Lower leg skin (tissue), 4 donors: ENCODE measurements at regions not wholly inside any gene's neighbourhood (a gene's known extent, or its start where the extent isn't known, plus 50 kb on each side); places are given as distances from the start of the nearest gene placed in this dataset.

ENCODE experiments used
- DNase-seq, 2 donors: peaks; one replicate each; pipeline ENCODE4 v3.0.0-alpha.2; 2019; ENCODE audit warnings: low spot score in 2 of 2
- H3K4me3 ChIP-seq: fragments of 200-600 bp; sonication (generic); 2 replicates; pipeline ENCODE4 v1.5.1; 2017; ENCODE audit warnings: mild to moderate bottlenecking, low read depth; ENCODE audit not compliant: poor library complexity, severe bottlenecking
- CTCF ChIP-seq, 3 donors: fragments of 450-650 bp; IDR thresholded peaks; one replicate each; pipeline ENCODE4 v1.5.1; 2016; ENCODE audit warnings: antibody characterized with exemption in 3 of 3, mild to moderate bottlenecking in 3 of 3, moderate library complexity in 2 of 3
- POLR2A ChIP-seq, 2 donors: fragments of 450-650 bp; IDR thresholded peaks; one replicate each; pipeline ENCODE4 v1.6.1; 2016 to 2017; ENCODE audit warnings: antibody characterized with exemption in 2 of 2, mild to moderate bottlenecking in 1 of 2, moderate library complexity in 1 of 2
- WGBS, 2 donors: methylation state at CpG; one replicate each; pipeline ENCODE4 v1.1.5; 2018; 5-methylcytosine and 5-hydroxymethylcytosine counted together
- intact Hi-C: fragments of 100-400 bp; cut with DNase I; formaldehyde crosslinking; loops from one replicate; pipeline ENCODE4 v1.15.0; 2023; ENCODE audit warnings: low total_unique reads

GRCh38 chr11:127471662-127472061, 471.1 kb upstream of the KIRREL3 start:
- WGBS, 2 donors = 91% methylated on average over 3 of the region's 3 CpGs
- H3K4me3 ChIP-seq = no peak overlapping the region
- no peak for DNase-seq
- intact Hi-C loops = no loop called here
- TF ChIP-seq CTCF (IDR thresholded peaks at IDR 0.05) (no peak), POLR2A (IDR thresholded peaks at IDR 0.05) (no peak)

- DNase-seq = no peak
- no peak for TF ChIP-seq CTCF (IDR thresholded peaks at IDR 0.05)
- WGBS, 2 donors = 79% methylated on average over 4 of the region's 4 CpGs
- no peak overlapping the region for H3K4me3 ChIP-seq
- intact Hi-C loops = no loop called here
Measured at GRCh38 chr11:127470306-127470884, 469.8 kb upstream of the KIRREL3 start.

GRCh38 chr11:127464325-127464724, 463.8 kb upstream of the KIRREL3 start:
- intact Hi-C loops = no loop called here
- TF ChIP-seq POLR2A (IDR thresholded peaks at IDR 0.05) (no peak), CTCF (IDR thresholded peaks at IDR 0.05) (no peak)
- H3K4me3 ChIP-seq = no peak overlapping the region
- DNase-seq = no peak
- WGBS, 2 donors = 77 to 81% methylated on average over 6 of the region's 6 CpGs

GRCh38 chr11:127462065-127462344, 461.4 kb upstream of the KIRREL3 start:
- intact Hi-C loops = no loop called here
- no peak overlapping the region for H3K4me3 ChIP-seq
- WGBS, 2 donors = 77 to 78% methylated on average over 3 of the region's 3 CpGs
- no peak for DNase-seq
- TF ChIP-seq POLR2A (IDR thresholded peaks at IDR 0.05) (no peak), CTCF (IDR thresholded peaks at IDR 0.05) (no peak)

- DNase-seq = no peak
- intact Hi-C loops = no loop called here
- TF ChIP-seq CTCF (IDR thresholded peaks at IDR 0.05) (no peak), POLR2A (IDR thresholded peaks at IDR 0.05) (no peak)
- WGBS, 2 donors = 78% methylated on average over 6 of the region's 6 CpGs
- no peak overlapping the region for H3K4me3 ChIP-seq
Measured at GRCh38 chr11:127461241-127462064, 460.9 kb upstream of the KIRREL3 start.

GRCh38 chr11:127458561-127458960, 458.0 kb upstream of the KIRREL3 start:
- no peak for TF ChIP-seq POLR2A (IDR thresholded peaks at IDR 0.05)
- intact Hi-C loops = no loop called here

More at GRCh38 chr11:127458561-127458960, 458.0 kb upstream of the KIRREL3 start:
- 33 to 42% methylated on average over 2 of the region's 2 CpGs for WGBS, 2 donors
- H3K4me3 ChIP-seq = no peak overlapping the region
- DNase-seq = no peak
